ENCODE measurements at regions not wholly inside any gene's neighbourhood (a gene's known extent, or its start where the extent isn't known, plus 50 kb on each side); places are given as distances from the start of the nearest gene placed in this dataset.

- TF ChIP-seq, protein P1, sequence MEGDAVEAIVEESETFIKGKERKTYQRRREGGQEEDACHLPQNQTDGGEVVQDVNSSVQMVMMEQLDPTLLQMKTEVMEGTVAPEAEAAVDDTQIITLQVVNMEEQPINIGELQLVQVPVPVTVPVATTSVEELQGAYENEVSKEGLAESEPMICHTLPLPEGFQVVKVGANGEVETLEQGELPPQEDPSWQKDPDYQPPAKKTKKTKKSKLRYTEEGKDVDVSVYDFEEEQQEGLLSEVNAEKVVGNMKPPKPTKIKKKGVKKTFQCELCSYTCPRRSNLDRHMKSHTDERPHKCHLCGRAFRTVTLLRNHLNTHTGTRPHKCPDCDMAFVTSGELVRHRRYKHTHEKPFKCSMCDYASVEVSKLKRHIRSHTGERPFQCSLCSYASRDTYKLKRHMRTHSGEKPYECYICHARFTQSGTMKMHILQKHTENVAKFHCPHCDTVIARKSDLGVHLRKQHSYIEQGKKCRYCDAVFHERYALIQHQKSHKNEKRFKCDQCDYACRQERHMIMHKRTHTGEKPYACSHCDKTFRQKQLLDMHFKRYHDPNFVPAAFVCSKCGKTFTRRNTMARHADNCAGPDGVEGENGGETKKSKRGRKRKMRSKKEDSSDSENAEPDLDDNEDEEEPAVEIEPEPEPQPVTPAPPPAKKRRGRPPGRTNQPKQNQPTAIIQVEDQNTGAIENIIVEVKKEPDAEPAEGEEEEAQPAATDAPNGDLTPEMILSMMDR (IDR thresholded peaks at IDR 0.05), result no peak
- no peak for TF ChIP-seq POLR2A (IDR thresholded peaks at IDR 0.05)
Observed at GRCh38 chr13:44867825-44868224, 121.4 kb downstream of the NUFIP1 start.

Measured in thyroid gland (tissue), 4 donors.